H9 (cell line): ENCODE measurements at regions not wholly inside any gene's neighbourhood (a gene's known extent, or its start where the extent isn't known, plus 50 kb on each side); places are given as distances from the start of the nearest gene placed in this dataset.

Experiments
- DNase-seq: peaks from one replicate; pipeline ENCODE4 v3.0.0-alpha.2; 2017
- H2AFZ ChIP-seq: one replicate; pipeline ENCODE4 v1.6.1; 2013; ENCODE audit warnings: mild to moderate bottlenecking, low read length, control low read depth, moderate library complexity
- H2AK5ac ChIP-seq: 2 replicates; pipeline ENCODE4 v1.6.1; 2013; ENCODE audit warnings: low read length, control low read depth, mixed read lengths; ENCODE audit not compliant: insufficient read length
- H2BK120ac ChIP-seq: one replicate; pipeline ENCODE4 v1.6.1; 2013; ENCODE audit warnings: low read depth, mild to moderate bottlenecking, low read length, control low read depth, inconsistent platforms; ENCODE audit not compliant: poor library complexity, severe bottlenecking
- H2BK12ac ChIP-seq: 2 replicates; pipeline ENCODE4 v1.6.1; 2013; ENCODE audit warnings: low read length, control low read depth, mixed read lengths, low read depth; ENCODE audit not compliant: insufficient read length
- H2BK15ac ChIP-seq: 2 replicates; pipeline ENCODE4 v1.6.1; 2013; ENCODE audit warnings: low read depth, low read length, control low read depth
- H2BK20ac ChIP-seq: one replicate; pipeline ENCODE4 v1.6.1; 2013; ENCODE audit warnings: low read depth, mild to moderate bottlenecking, low read length, control low read depth, inconsistent platforms; ENCODE audit not compliant: poor library complexity, severe bottlenecking
- H2BK5ac ChIP-seq: 2 replicates; pipeline ENCODE4 v1.6.1; 2013; ENCODE audit warnings: low read length, control low read depth, mixed read lengths; ENCODE audit not compliant: insufficient read length
- H3K14ac ChIP-seq: 2 replicates; pipeline ENCODE4 v1.6.1; 2013; ENCODE audit warnings: low read length, control low read depth; ENCODE audit not compliant: insufficient read depth
- H3K18ac ChIP-seq: 2 replicates; pipeline ENCODE4 v1.6.1; 2013; ENCODE audit warnings: low read depth, mild to moderate bottlenecking, mixed read lengths, low read length, control low read depth; ENCODE audit not compliant: insufficient read length
- H3K23ac ChIP-seq: 2 replicates; pipeline ENCODE4 v1.6.1; 2013; ENCODE audit warnings: low read length, control low read depth, mixed read lengths, low read depth; ENCODE audit not compliant: insufficient read length
- H3K23me2 ChIP-seq: 2 replicates; pipeline ENCODE4 v1.6.1; 2013; ENCODE audit warnings: low read depth, mild to moderate bottlenecking, mixed read lengths, low read length, control low read depth; ENCODE audit not compliant: insufficient read length, poor library complexity, severe bottlenecking
- H3K27ac ChIP-seq: 2 replicates; pipeline ENCODE4 v1.5.1; 2013; ENCODE audit warnings: low read length, control low read depth, mixed read lengths, low read depth; ENCODE audit not compliant: insufficient read length
- H3K27me3 ChIP-seq: 2 replicates; pipeline ENCODE4 v1.6.1; 2013; ENCODE audit warnings: low read length, control low read depth, inconsistent platforms; ENCODE audit not compliant: insufficient read depth
- H3K4ac ChIP-seq: 2 replicates; pipeline ENCODE4 v1.6.1; 2013; ENCODE audit warnings: low read depth, mild to moderate bottlenecking, control low read depth, inconsistent platforms, low read length, moderate library complexity
- H3K4me1 ChIP-seq: 2 replicates; pipeline ENCODE4 v1.6.1; 2013; ENCODE audit warnings: low read length, control low read depth, inconsistent platforms; ENCODE audit not compliant: insufficient read depth
- H3K4me2 ChIP-seq: 2 replicates; pipeline ENCODE4 v1.6.1; 2013; ENCODE audit warnings: low read length, control low read depth, mixed read lengths; ENCODE audit not compliant: insufficient read length, insufficient read depth
- H3K56ac ChIP-seq: 2 replicates; pipeline ENCODE4 v1.6.1; 2013; ENCODE audit warnings: low read depth, mild to moderate bottlenecking, mixed read lengths, low read length, control low read depth; ENCODE audit not compliant: insufficient read length
- H3K79me1 ChIP-seq: 2 replicates; pipeline ENCODE4 v1.6.1; 2013; ENCODE audit warnings: low read depth, mild to moderate bottlenecking, moderate library complexity, low read length, control low read depth, inconsistent platforms; ENCODE audit not compliant: insufficient read depth, poor library complexity, severe bottlenecking
- H3K79me2 ChIP-seq: 2 replicates; pipeline ENCODE4 v1.6.1; 2013; ENCODE audit warnings: low read length, control low read depth, inconsistent platforms; ENCODE audit not compliant: insufficient read depth
- H3K9ac ChIP-seq: 2 replicates; pipeline ENCODE4 v1.6.1; 2013; ENCODE audit warnings: low read length, control low read depth, mixed read lengths; ENCODE audit not compliant: insufficient read length; ENCODE audit errors: extremely low read depth
- H3K9me3 ChIP-seq: one replicate; pipeline ENCODE4 v1.6.1; 2013; ENCODE audit warnings: low read depth, low read length, inconsistent platforms; ENCODE audit not compliant: control insufficient read depth
- H3T11ph ChIP-seq: one replicate; pipeline ENCODE4 v1.6.1; 2013; ENCODE audit warnings: mild to moderate bottlenecking, low read length, control low read depth, inconsistent platforms
- H4K20me1 ChIP-seq: one replicate; pipeline ENCODE4 v1.6.1; 2013; ENCODE audit not compliant: control insufficient read depth, insufficient read length, insufficient read depth
- H4K5ac ChIP-seq: 2 replicates; pipeline ENCODE4 v1.6.1; 2013; ENCODE audit warnings: low read depth, mild to moderate bottlenecking, mixed read lengths, low read length, control low read depth; ENCODE audit not compliant: insufficient read length
- H4K8ac ChIP-seq: replicated peaks from 2 replicates; pipeline ENCODE4 v1.6.1; 2013; ENCODE audit warnings: low read length, control low read depth, mixed read lengths, low read depth; ENCODE audit not compliant: insufficient read length
- H4K91ac ChIP-seq: 2 replicates; pipeline ENCODE4 v1.6.1; 2013; ENCODE audit warnings: low read depth, mild to moderate bottlenecking, moderate library complexity, mixed read lengths, low read length, control low read depth; ENCODE audit not compliant: insufficient read length
- H3K27ac Mint-ChIP-seq, 3 experiments: 2 replicates in 2 of 3; 3 replicates in 1 of 3; pipeline ENCODE4 v1.8.0; 2020 to 2021; ENCODE audit warnings: mixed read lengths in 3 of 3, mild to moderate bottlenecking in 1 of 3, moderate library complexity in 1 of 3
- H3K27me3 Mint-ChIP-seq: 2 replicates; pipeline ENCODE4 v1.8.0; 2021; ENCODE audit warnings: low read depth, mild to moderate bottlenecking, moderate library complexity, mixed read lengths
- H3K36me3 Mint-ChIP-seq, 3 experiments: 2 replicates in 2 of 3; 3 replicates in 1 of 3; pipeline ENCODE4 v1.8.0; 2020 to 2021; ENCODE audit warnings: low read depth in 3 of 3, mixed read lengths in 3 of 3; ENCODE audit not compliant: insufficient read depth in 1 of 3
- H3K4me1 Mint-ChIP-seq, 2 experiments: 2 replicates each; pipeline ENCODE4 v1.8.0; 2020; ENCODE audit warnings: mixed read lengths in 2 of 2
- H3K4me3 Mint-ChIP-seq, 2 experiments: 2 replicates in 1 of 2; 3 replicates in 1 of 2; pipeline ENCODE4 v1.8.0; 2020 to 2021; ENCODE audit warnings: mild to moderate bottlenecking in 2 of 2, mixed read lengths in 2 of 2, moderate library complexity in 1 of 2
- H3K9me3 Mint-ChIP-seq, 2 experiments: 2 replicates in 1 of 2; 3 replicates in 1 of 2; pipeline ENCODE4 v1.8.0; 2020; ENCODE audit warnings: mild to moderate bottlenecking in 2 of 2, mixed read lengths in 2 of 2, moderate library complexity in 1 of 2
- WGBS: extraction: QIAGEN DNeasy Blood & Tissue Kit; methylation state at CpG from one replicate; pipeline ENCODE4 v1.1.7; 2013; ENCODE audit warnings: missing lambda C conversion rate, low lambda C conversion rate, mixed read lengths; ENCODE audit not compliant: insufficient read length; ENCODE audit errors: extremely low coverage; 5-methylcytosine and 5-hydroxymethylcytosine counted together
- TF ChIP-seq, protein P1 (sequence below): fragments of 200-600 bp; sonication (generic); conservative IDR thresholded peaks from 3 replicates; pipeline ENCODE4 v1.8.0; 2021; ENCODE audit warnings: antibody characterized with exemption, mild to moderate bottlenecking

DNA sequence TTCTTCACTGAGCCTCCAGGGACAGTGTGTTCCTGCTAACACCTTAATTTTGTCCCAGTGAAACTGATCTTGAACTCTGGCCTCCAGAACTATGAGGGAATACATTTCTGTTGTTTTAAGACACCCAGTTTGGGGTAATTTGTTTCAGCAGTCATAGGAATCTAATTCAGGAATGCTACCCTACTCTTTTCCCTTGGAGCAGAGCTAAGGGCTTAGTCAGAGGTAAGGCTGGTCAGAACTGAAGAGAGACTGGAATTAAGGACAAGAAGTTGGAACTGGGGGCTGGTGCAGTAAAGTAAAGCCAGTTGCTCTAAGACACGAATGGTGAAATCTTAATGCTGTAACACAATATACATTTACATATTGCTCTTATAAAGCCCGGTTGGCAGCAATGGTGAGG lies 809.7 kb downstream of the MAFB start:
- Histone ChIP-seq H3K79me1 (no peaks in the 10 kb centered on the region), H3K4ac (no peak overlapping the region), H2BK12ac (no peak overlapping the region), H4K8ac (no peak overlapping the region), H3K14ac (no peak overlapping the region), H2AFZ (no peak overlapping the region), H2BK5ac (no peak overlapping the region), H2BK15ac (no peak overlapping the region), H3K23me2 (no peaks in the 10 kb centered on the region), H3K4me1 (no peaks in the 10 kb centered on the region; the same call in 1 of the 2 replicates), H3K9ac (no peak overlapping the region), H3K79me2 (no peaks in the 10 kb centered on the region), H3K27ac (no peak overlapping the region), H2AK5ac (no peak overlapping the region), H2BK20ac (no peak overlapping the region), H4K91ac (no peak overlapping the region), H4K20me1 (no peaks in the 10 kb centered on the region), H3K18ac (no peak overlapping the region), H3K4me2 (no peak overlapping the region), H3K56ac (no peak overlapping the region), H3K9me3 (peaks cover 9% of the 10 kb centered on the region), H3T11ph (no peak overlapping the region), H3K23ac (no peak overlapping the region), H4K5ac (no peak overlapping the region), H2BK120ac (no peak overlapping the region), H3K27me3 (no peaks in the 10 kb centered on the region)
- no CpG with 5 or more reads among the region's 2 CpGs for WGBS
- Mint-ChIP-seq H3K4me1 (peaks cover 15 to 23% of the 10 kb centered on the region in 2 experiments), H3K4me3 (no peak overlapping the region), H3K27ac (no peak overlapping the region), H3K9me3 (peaks cover 12 to 14% of the 10 kb centered on the region in 2 experiments), H3K36me3 (peaks cover 9 to 15% (median 14%) of the 10 kb centered on the region in 3 experiments), H3K27me3 (no peaks in the 10 kb centered on the region)
- TF ChIP-seq, protein P1, sequence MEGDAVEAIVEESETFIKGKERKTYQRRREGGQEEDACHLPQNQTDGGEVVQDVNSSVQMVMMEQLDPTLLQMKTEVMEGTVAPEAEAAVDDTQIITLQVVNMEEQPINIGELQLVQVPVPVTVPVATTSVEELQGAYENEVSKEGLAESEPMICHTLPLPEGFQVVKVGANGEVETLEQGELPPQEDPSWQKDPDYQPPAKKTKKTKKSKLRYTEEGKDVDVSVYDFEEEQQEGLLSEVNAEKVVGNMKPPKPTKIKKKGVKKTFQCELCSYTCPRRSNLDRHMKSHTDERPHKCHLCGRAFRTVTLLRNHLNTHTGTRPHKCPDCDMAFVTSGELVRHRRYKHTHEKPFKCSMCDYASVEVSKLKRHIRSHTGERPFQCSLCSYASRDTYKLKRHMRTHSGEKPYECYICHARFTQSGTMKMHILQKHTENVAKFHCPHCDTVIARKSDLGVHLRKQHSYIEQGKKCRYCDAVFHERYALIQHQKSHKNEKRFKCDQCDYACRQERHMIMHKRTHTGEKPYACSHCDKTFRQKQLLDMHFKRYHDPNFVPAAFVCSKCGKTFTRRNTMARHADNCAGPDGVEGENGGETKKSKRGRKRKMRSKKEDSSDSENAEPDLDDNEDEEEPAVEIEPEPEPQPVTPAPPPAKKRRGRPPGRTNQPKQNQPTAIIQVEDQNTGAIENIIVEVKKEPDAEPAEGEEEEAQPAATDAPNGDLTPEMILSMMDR, result no peak
- no peak for DNase-seq
